HEK293 (cell line): ENCODE measurements at regions not wholly inside any gene's neighbourhood (a gene's known extent, or its start where the extent isn't known, plus 50 kb on each side); places are given as distances from the start of the nearest gene placed in this dataset.

Experiments
- CTCF ChIA-PET: fragments of 350-600 bp; formaldehyde crosslinking; extraction: SDS; loops from one replicate; lab custom pipeline; 2021; ENCODE audit warnings: antibody characterized with exemption; lab: Yijun Ruan, JAX
- POLR2A ChIA-PET: fragments of 300-600 bp; formaldehyde crosslinking; extraction: SDS; loops from one replicate; lab custom pipeline; 2020; ENCODE audit warnings: antibody characterized with exemption, inconsistent platforms; lab: Yijun Ruan, JAX
- H3K27ac ChIP-seq: fragments of 200-500 bp; sonication (Bioruptor generic); 2 replicates; pipeline ENCODE4 v1.5.1; 2014; ENCODE audit warnings: low read depth, low read length, control low read depth, inconsistent platforms; ENCODE audit errors: extremely low read depth
- H3K36me3 ChIP-seq, 2 experiments: fragments of 200-500 bp in 1 of 2; sonication (Bioruptor generic) in 1 of 2; 1 replicate in 1 of 2; 2 replicates in 1 of 2; pipeline ENCODE4 v1.5.1; 2014 to 2017; ENCODE audit warnings: inconsistent platforms in 2 of 2, low read length in 2 of 2; ENCODE audit not compliant: control insufficient read depth in 2 of 2, insufficient read depth in 1 of 2
- H3K4me1 ChIP-seq: fragments of 200-500 bp; sonication (Bioruptor generic); 2 replicates; pipeline ENCODE4 v1.5.1; 2014; ENCODE audit warnings: mild to moderate bottlenecking, low read length, inconsistent platforms; ENCODE audit not compliant: control insufficient read depth, insufficient read depth
- H3K4me3 ChIP-seq: 2 replicates; pipeline ENCODE4 v1.5.1; 2011; ENCODE audit warnings: low read depth, mild to moderate bottlenecking, control low read depth, low read length, moderate library complexity
- H3K9me3 ChIP-seq: fragments of 200-500 bp; sonication (Bioruptor generic); 2 replicates; pipeline ENCODE4 v1.5.1; 2014; ENCODE audit warnings: low read depth, low read length, inconsistent platforms; ENCODE audit not compliant: control insufficient read depth, insufficient read depth
- BCL11B ChIP-seq: fragments of 450-650 bp; formaldehyde crosslinking; IDR thresholded peaks from 2 replicates; pipeline ENCODE4 v1.5.1; 2016; ENCODE audit warnings: low read depth, missing biosample characterization, missing genetic modification characterization
- EGR2 ChIP-seq: fragments of 450-650 bp; formaldehyde crosslinking; IDR thresholded peaks from 2 replicates; pipeline ENCODE4 v1.5.1; 2016; ENCODE audit warnings: low read depth, missing biosample characterization, missing genetic modification characterization
- MEIS1 ChIP-seq: sonication (generic); formaldehyde crosslinking; IDR thresholded peaks from 2 replicates; pipeline ENCODE4 v1.8.1; 2022; ENCODE audit warnings: missing genetic modification reagents, mild to moderate bottlenecking, borderline replicate concordance
- SCRT2 ChIP-seq: fragments of 450-650 bp; formaldehyde crosslinking; IDR thresholded peaks from 2 replicates; pipeline ENCODE4 v1.5.1; 2016; ENCODE audit warnings: missing biosample characterization, missing genetic modification characterization
- ZBTB20 ChIP-seq: fragments of 450-650 bp; formaldehyde crosslinking; IDR thresholded peaks from 2 replicates; pipeline ENCODE4 v1.5.1; 2016; ENCODE audit warnings: missing biosample characterization, missing genetic modification characterization
- ZBTB8A ChIP-seq: fragments of 450-650 bp; formaldehyde crosslinking; IDR thresholded peaks from 2 replicates; pipeline ENCODE4 v1.5.1; 2016; ENCODE audit warnings: missing biosample characterization, missing genetic modification characterization
- ZNF169 ChIP-seq: fragments of 450-650 bp; formaldehyde crosslinking; IDR thresholded peaks from 2 replicates; pipeline ENCODE4 v1.5.1; 2016; ENCODE audit warnings: missing biosample characterization, missing genetic modification characterization
- ZNF2 ChIP-seq: fragments of 450-650 bp; formaldehyde crosslinking; IDR thresholded peaks from 2 replicates; pipeline ENCODE4 v1.5.1; 2016; ENCODE audit warnings: missing biosample characterization, missing genetic modification characterization
- ZNF211 ChIP-seq: fragments of 450-650 bp; formaldehyde crosslinking; IDR thresholded peaks from 2 replicates; pipeline ENCODE4 v1.5.1; 2016; ENCODE audit warnings: low read depth, missing biosample characterization, missing genetic modification characterization
- ZNF248 ChIP-seq: fragments of 450-650 bp; formaldehyde crosslinking; IDR thresholded peaks from 2 replicates; pipeline ENCODE4 v1.5.1; 2017; ENCODE audit warnings: missing biosample characterization, missing genetic modification characterization
- ZNF311 ChIP-seq: fragments of 450-650 bp; formaldehyde crosslinking; IDR thresholded peaks from 2 replicates; pipeline ENCODE4 v1.5.1; 2017; ENCODE audit warnings: missing biosample characterization, missing genetic modification characterization, borderline replicate concordance
- ZNF324 ChIP-seq: fragments of 450-650 bp; formaldehyde crosslinking; IDR thresholded peaks from 2 replicates; pipeline ENCODE4 v1.5.1; 2016; ENCODE audit warnings: missing biosample characterization, missing genetic modification characterization
- ZNF707 ChIP-seq: fragments of 450-650 bp; formaldehyde crosslinking; IDR thresholded peaks from 2 replicates; pipeline ENCODE4 v1.5.1; 2016; ENCODE audit warnings: missing biosample characterization, missing genetic modification characterization
- ZNF777 ChIP-seq: fragments of 450-650 bp; formaldehyde crosslinking; IDR thresholded peaks from 2 replicates; pipeline ENCODE4 v1.5.1; 2017; ENCODE audit warnings: missing biosample characterization, missing genetic modification characterization, borderline replicate concordance
- ZSCAN16 ChIP-seq: fragments of 450-650 bp; formaldehyde crosslinking; IDR thresholded peaks from 2 replicates; pipeline ENCODE4 v1.5.1; 2016; ENCODE audit warnings: missing biosample characterization, missing genetic modification characterization
- ZXDB ChIP-seq: fragments of 450-650 bp; formaldehyde crosslinking; IDR thresholded peaks from 2 replicates; pipeline ENCODE4 v1.5.1; 2016; ENCODE audit warnings: missing biosample characterization, missing genetic modification characterization
- TF ChIP-seq, protein P1 (sequence below): fragments of 450-650 bp; formaldehyde crosslinking; IDR thresholded peaks from 2 replicates; pipeline ENCODE4 v1.5.1; 2016; ENCODE audit warnings: missing biosample characterization, missing genetic modification characterization
- TF ChIP-seq, protein P2 (sequence below): fragments of 450-650 bp; formaldehyde crosslinking; IDR thresholded peaks from 2 replicates; pipeline ENCODE4 v1.5.1; 2016; ENCODE audit warnings: missing biosample characterization, missing genetic modification characterization, borderline replicate concordance
- TF ChIP-seq, protein P3 (sequence below): fragments of 450-650 bp; formaldehyde crosslinking; IDR thresholded peaks from 2 replicates; pipeline ENCODE4 v1.5.1; 2016; ENCODE audit warnings: missing biosample characterization, missing genetic modification characterization

DNA sequence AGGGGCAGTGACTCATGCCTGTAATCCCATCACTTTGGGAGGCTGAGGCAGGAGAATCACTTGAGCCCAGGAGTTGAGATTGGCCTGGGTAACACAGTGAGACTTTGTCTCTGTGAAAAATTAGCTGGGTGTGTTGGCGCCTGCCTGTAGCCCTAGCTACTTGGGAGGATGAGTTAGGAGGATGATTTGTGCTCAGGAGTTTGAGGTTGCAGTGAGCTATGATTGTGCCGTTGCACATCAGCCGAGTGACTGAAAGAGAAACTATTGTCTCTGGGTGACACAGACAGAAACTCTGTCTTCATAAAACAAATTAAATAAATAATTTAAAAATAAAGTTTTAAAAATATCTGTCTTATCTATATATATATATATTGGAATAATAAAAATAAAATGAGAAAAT is 1844.6 kb upstream of the PIK3C3 start:
- ChIA-PET CTCF (interaction anchor here (0.7 kb wide), 1 partner anchor 841 kb away, joined by 3 read pairs; no protein-coding TSS in a partner anchor), POLR2A (no interaction called here)
- TF ChIP-seq, protein P1, sequence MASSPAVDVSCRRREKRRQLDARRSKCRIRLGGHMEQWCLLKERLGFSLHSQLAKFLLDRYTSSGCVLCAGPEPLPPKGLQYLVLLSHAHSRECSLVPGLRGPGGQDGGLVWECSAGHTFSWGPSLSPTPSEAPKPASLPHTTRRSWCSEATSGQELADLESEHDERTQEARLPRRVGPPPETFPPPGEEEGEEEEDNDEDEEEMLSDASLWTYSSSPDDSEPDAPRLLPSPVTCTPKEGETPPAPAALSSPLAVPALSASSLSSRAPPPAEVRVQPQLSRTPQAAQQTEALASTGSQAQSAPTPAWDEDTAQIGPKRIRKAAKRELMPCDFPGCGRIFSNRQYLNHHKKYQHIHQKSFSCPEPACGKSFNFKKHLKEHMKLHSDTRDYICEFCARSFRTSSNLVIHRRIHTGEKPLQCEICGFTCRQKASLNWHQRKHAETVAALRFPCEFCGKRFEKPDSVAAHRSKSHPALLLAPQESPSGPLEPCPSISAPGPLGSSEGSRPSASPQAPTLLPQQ (tag by site-specific recombination): no peak
- no peak for TF ChIP-seq ZSCAN16 (tag by site-specific recombination)
- TF ChIP-seq ZNF2 (tag by site-specific recombination): no peak
- TF ChIP-seq, protein P2, sequence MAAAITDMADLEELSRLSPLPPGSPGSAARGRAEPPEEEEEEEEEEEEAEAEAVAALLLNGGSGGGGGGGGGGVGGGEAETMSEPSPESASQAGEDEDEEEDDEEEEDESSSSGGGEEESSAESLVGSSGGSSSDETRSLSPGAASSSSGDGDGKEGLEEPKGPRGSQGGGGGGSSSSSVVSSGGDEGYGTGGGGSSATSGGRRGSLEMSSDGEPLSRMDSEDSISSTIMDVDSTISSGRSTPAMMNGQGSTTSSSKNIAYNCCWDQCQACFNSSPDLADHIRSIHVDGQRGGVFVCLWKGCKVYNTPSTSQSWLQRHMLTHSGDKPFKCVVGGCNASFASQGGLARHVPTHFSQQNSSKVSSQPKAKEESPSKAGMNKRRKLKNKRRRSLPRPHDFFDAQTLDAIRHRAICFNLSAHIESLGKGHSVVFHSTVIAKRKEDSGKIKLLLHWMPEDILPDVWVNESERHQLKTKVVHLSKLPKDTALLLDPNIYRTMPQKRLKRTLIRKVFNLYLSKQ (tag by site-specific recombination): no peak
- TF ChIP-seq, protein P3, sequence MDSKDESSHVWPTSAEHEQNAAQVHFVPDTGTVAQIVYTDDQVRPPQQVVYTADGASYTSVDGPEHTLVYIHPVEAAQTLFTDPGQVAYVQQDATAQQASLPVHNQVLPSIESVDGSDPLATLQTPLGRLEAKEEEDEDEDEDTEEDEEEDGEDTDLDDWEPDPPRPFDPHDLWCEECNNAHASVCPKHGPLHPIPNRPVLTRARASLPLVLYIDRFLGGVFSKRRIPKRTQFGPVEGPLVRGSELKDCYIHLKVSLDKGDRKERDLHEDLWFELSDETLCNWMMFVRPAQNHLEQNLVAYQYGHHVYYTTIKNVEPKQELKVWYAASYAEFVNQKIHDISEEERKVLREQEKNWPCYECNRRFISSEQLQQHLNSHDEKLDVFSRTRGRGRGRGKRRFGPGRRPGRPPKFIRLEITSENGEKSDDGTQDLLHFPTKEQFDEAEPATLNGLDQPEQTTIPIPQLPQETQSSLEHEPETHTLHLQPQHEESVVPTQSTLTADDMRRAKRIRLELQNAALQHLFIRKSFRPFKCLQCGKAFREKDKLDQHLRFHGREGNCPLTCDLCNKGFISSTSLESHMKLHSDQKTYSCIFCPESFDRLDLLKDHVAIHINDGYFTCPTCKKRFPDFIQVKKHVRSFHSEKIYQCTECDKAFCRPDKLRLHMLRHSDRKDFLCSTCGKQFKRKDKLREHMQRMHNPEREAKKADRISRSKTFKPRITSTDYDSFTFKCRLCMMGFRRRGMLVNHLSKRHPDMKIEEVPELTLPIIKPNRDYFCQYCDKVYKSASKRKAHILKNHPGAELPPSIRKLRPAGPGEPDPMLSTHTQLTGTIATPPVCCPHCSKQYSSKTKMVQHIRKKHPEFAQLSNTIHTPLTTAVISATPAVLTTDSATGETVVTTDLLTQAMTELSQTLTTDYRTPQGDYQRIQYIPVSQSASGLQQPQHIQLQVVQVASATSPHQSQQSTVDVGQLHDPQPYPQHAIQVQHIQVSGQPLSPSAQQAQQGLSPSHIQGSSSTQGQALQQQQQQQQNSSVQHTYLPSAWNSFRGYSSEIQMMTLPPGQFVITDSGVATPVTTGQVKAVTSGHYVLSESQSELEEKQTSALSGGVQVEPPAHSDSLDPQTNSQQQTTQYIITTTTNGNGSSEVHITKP (tag by site-specific recombination): no peak
- TF ChIP-seq ZNF777 (tag by site-specific recombination): no peak
- TF ChIP-seq ZNF311: no peak
- TF ChIP-seq ZNF169 (tag by site-specific recombination): no peak
- no peak for TF ChIP-seq ZBTB20 (tag by site-specific recombination)
- no peak for TF ChIP-seq SCRT2
- no peak overlapping the region for H3K27ac ChIP-seq
- no peaks in the 10 kb centered on the region for H3K36me3 ChIP-seq
- H3K4me3 ChIP-seq: no peak overlapping the region
- no peaks in the 10 kb centered on the region for H3K4me1 ChIP-seq
- H3K9me3 ChIP-seq: no peaks in the 10 kb centered on the region

DNA sequence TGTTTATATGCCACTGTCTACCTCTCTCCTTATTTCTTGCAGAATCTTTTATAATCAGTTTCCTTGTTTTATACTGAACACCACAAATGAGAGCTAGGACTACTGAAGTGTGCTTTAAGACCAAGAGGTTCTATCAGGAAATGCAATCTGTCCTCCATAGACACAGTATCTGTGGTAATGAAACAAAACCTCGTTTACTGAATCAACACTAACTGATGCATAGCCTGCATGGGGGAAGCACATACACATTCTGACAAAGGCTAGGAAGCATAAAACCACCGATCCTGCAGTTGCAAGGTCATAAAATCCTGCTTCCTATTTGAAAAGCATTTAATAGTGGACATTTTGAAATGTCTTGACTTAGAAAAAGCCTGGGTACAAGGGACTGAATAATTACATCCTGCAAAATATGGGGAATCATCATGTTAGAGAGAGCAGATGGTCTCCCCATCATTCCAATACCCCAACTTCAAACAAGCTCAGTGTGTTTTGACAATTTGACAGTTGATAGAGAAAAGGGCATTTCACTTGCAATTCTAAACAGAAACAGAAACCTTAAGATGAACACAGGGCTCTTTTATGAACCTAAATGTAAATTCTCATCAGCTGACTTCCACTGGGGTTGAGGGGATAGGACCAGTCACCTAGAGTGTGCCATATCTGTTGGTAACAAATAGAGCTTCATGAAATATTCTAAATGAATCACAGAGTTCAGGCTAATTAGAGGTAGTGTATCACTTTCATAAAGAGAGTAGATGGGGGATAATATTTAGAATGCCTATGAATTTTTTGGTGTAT is 1845.6 kb upstream of the PIK3C3 start:
- no peaks in the 10 kb centered on the region for H3K4me1 ChIP-seq
- POLR2A ChIA-PET: no interaction called here

More for the DNA sequence above, 1845.6 kb upstream of the PIK3C3 start:
- Histone ChIP-seq H3K36me3 (no peaks in the 10 kb centered on the region), H3K9me3 (no peaks in the 10 kb centered on the region), H3K27ac (no peak overlapping the region), H3K4me3 (no peak overlapping the region)
- TF ChIP-seq, protein P1 (tag by site-specific recombination): no peak
- no peak for TF ChIP-seq ZXDB (tag by site-specific recombination)
- TF ChIP-seq EGR2 (tag by site-specific recombination): no peak
- no peak for TF ChIP-seq ZNF211
- TF ChIP-seq ZNF248 (tag by site-specific recombination): no peak
- no peak for TF ChIP-seq SCRT2
- TF ChIP-seq ZNF707 (tag by site-specific recombination): no peak
- no peak for TF ChIP-seq ZBTB8A (tag by site-specific recombination)
- no peak for TF ChIP-seq MEIS1 (CRISPR knock-in tag)
- no peak for TF ChIP-seq ZNF324
- no peak for TF ChIP-seq BCL11B (tag by site-specific recombination)
- CTCF ChIA-PET: interaction anchor here (0.7 kb wide), 1 partner anchor 11 kb away, joined by 3 read pairs; no protein-coding TSS in a partner anchor
